ENCODE measurements at regions not wholly inside any gene's neighbourhood (a gene's known extent, or its start where the extent isn't known, plus 50 kb on each side); places are given as distances from the start of the nearest gene placed in this dataset.
"Not testable (repeated sequence)": the region's sequence is repeated elsewhere in the genome, so short reads cannot be mapped to it uniquely, and the experiment has no call there.

- no peak for DNase-seq
Observed at GRCh38 chr6:43932259-43933147, 162.5 kb downstream of the VEGFA start.

GRCh38 chr6:43931201-43931600, 161.2 kb downstream of the VEGFA start:
- DNase-seq, result no peak

GRCh38 chr6:43930440-43931154, 160.6 kb downstream of the VEGFA start:
- DNase-seq, result no peak

GRCh38 chr6:43929511-43929910, 159.5 kb downstream of the VEGFA start:
- no peak for DNase-seq

GRCh38 chr6:43927532-43928210, 157.7 kb downstream of the VEGFA start:
- no peak for DNase-seq

- no peak for DNase-seq
Observed at GRCh38 chr6:43926634-43927531, 156.9 kb downstream of the VEGFA start.

GRCh38 chr6:43925636-43926139, 155.7 kb downstream of the VEGFA start:
- not testable (repeated sequence) for DNase-seq

- DNase-seq, result peak; percentile 40
Observed at GRCh38 chr6:43924222-43924702, 154.3 kb downstream of the VEGFA start.

- no peak for DNase-seq
Observed at GRCh38 chr6:43923376-43924221, 153.6 kb downstream of the VEGFA start.

- DNase-seq, result no peak
Observed at GRCh38 chr6:43922426-43923375, 152.7 kb downstream of the VEGFA start.

GRCh38 chr6:43921548-43922425, 151.8 kb downstream of the VEGFA start:
- DNase-seq, result no peak

- no peak for DNase-seq
Observed at GRCh38 chr6:43921039-43921438, 151.0 kb downstream of the VEGFA start.

GRCh38 chr6:43919774-43920173, 149.8 kb downstream of the VEGFA start:
- DNase-seq, result no peak

- DNase-seq, result no peak
Observed at GRCh38 chr6:43917878-43918382, 147.9 kb downstream of the VEGFA start.

- DNase-seq, result no peak
Observed at GRCh38 chr6:43916924-43917877, 147.2 kb downstream of the VEGFA start.

- no peak for DNase-seq
Observed at GRCh38 chr6:43915986-43916923, 146.2 kb downstream of the VEGFA start.
